GM21723 (cell line): ENCODE measurements at regions not wholly inside any gene's neighbourhood (a gene's known extent, or its start where the extent isn't known, plus 50 kb on each side); places are given as distances from the start of the nearest gene placed in this dataset.
"Not testable (repeated sequence)": the region's sequence is repeated elsewhere in the genome, so short reads cannot be mapped to it uniquely, and the experiment has no call there.

Experiments
- ATAC-seq: cut with Tn5 transposase; IDR thresholded peaks from one replicate; pipeline ENCODE4 v1.9.1; 2021; ENCODE audit warnings: mild to moderate bottlenecking, moderate library complexity; ENCODE audit not compliant: unreplicated experiment

DNA sequence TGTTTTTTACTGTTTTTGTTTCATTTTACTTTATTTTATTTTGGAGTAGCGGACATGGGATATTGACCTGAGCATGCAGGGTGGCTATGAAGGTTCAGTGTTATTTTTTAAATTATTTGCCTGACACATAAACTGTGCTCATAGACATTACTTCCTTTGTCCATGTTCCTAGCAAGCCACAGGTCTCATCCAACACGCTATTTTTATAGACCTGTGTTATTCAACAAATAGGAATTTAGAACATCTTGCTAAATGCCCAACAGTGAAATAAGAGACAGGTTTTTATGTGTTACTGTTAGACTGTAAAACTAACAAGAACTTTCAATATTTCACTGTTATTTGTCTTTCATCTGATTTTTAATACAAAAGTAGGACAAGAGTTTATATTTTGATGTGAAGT is 756.4 kb downstream of the KCNT2 start:
- no peak for ATAC-seq

DNA sequence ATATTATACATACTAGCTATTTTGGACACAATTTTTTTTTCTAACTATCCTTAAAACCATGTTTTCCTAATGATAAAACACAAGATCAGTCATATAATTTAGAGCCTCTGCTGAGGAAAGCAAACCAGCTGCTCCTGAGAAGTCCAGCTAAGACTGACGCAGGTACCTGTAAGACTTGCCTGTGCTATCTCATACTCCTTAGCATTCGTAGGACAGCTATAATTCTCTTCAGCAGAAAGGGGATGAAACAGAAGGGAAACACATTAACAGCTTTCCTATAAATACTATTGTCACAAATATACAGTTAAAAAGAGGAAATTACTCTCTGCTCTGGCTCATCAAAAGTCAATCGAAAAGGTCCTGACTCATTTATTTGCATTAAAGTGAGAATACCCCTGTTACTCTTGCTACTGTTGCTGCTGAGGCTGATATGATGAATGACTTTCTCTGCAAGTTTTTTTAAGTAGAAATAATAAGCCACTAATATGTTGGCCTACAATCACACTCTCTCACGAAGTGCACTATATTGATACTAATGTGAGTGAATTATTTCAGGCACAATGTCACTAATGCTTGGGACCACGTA is 757.1 kb downstream of the KCNT2 start:
- ATAC-seq, result no peak

DNA sequence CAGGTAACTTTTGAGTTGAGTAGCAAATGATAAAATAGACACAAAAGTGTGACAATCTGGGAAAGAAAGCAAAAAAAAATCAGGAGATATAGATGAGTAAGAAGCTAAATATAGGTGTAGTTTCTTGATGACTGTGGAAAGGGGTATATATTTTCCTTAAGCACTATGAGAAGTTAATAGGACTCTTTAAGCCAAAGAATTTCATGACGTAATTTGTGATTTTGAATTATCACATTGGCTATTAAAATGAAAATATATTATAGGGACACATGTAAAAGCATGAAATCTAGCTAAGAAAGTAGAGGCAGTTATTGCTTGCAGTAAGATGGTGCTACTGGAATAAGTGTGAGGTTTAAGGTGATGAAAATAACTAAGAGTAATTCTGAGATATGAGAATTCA is 759.1 kb downstream of the KCNT2 start:
- no peak for ATAC-seq

DNA sequence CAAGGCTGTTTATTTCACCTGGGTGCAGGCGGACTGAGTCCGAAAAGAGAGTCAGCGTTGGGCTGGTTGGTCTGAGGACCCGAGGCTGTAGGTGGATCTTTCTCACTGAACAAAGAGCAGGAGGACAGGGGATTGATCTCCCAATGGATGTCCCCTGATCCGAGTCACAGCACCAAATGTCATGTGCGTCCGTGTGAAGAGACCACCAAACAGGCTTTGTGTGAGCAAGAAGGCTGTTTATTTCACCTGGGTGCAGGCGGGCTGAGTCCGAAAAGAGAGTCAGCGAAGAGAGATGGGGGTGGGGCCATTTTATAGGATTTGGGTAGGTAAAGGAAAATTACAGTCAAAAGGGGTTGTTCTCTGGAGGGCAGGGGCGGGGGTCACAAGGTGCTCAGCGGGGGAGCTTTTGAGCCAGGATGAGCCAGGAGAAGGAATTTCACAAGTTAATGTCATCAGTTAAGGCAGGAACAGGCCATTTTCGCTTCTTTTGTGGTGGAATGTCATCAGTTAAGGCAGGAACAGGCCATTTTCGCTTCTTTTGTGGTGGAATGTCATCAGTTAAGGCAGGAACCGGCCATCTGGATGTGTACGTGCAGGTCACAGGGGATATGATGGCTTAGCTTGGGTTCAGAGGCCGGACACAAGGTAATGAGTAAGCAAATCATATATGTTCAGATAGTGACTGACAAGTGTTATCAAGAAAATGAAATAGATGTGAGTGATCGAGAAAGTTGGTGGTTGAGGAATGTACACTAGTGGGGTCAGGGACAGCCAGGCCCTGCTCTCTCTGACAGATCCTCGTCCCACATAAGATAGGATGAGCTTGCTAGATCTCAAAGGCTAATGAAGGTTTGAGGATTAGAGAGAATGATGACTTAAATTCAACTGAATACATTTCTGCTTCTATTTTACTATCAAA is 760.0 kb downstream of the KCNT2 start:
- ATAC-seq, result not testable (repeated sequence)

DNA sequence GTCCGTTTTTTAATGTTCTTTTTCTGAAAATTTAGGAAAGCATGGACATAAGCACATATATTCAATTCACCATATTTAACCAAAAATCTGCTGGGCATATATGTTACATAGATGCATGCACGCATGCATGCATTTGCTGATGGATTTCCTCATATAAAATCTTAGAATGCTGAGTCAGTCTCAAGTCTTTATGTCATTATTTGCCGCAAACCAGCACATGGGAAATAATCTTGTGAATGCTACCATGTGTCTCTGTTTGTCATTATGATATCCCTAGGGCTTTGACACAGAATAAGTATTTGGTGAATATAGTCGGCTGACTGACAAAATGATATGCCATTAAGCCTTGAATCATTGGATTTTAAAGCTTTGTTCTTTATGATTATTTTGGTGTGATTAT is 776.5 kb downstream of the KCNT2 start:
- ATAC-seq, result no peak

DNA sequence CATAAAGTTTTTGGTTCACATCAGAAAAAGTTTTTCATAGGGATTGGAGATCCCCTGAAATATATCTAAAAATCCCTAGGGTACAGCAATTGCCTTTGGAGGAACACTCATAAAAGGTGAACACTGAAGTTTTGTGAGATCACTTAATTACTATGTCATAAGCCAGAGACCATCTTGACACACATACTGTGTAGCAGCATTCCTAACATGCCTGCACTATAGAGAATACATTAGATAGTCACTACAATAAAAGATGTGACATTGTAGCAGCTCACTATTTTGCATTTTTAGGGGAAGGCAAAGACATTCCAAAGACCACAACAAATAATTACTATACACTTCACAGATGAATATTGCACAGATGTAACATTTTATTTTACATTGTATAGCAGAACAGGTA is 779.9 kb downstream of the KCNT2 start:
- ATAC-seq, result no peak

DNA sequence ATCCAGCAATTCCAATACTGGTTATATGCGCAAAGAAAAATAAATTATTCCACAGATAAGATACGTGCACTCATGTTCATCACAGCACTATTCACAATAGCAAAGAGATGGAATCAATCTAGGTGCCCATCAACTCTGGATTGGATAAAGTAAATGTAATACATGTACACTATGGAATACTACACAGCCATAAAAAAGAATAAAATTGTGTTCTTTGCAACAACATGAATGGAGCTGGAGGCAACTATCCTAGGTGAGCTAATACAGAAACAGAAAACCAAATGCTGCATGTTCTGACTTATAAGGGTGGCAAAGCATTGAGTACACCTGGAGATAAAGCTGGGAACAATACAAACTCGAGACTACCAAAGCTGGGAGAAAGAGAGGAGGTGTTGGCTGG is 787.3 kb downstream of the KCNT2 start:
- ATAC-seq, result no peak

DNA sequence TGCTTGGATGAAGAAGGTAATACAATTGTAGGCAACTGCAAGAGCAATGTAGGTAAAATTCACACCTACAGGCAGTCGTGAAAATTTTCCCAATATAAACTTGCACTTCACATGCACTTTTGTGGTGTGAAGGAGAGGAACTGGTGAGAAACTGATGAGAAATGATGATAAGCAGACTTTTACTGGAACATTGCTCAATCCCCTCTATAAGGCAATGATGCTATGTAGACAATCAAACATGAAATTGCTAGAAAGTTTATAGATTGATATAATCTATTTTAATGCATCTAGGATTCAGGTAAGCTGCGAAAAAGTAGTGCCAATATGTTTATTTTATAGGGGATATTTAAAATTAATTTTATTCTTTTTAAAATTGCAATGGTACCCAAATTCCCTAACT is 802.2 kb downstream of the KCNT2 start:
- no peak for ATAC-seq

DNA sequence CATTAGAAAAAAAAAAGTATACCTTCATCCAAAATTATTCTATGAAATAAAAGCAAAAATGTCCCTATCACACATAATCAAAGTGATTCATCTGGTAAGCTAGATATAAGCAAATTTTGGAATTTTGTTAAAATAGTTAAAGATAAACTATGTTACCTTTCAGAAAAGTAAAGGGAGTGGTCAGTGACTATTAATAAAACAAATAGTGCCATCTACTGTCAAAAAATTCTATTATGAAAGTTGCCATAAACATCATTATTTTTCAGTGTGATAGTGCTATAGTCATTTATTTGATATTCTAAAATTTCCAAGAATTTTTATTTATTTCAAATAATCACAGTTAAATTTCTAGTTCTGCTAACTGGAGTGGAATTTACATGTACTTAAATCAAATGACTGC is 803.7 kb downstream of the KCNT2 start:
- no peak for ATAC-seq

DNA sequence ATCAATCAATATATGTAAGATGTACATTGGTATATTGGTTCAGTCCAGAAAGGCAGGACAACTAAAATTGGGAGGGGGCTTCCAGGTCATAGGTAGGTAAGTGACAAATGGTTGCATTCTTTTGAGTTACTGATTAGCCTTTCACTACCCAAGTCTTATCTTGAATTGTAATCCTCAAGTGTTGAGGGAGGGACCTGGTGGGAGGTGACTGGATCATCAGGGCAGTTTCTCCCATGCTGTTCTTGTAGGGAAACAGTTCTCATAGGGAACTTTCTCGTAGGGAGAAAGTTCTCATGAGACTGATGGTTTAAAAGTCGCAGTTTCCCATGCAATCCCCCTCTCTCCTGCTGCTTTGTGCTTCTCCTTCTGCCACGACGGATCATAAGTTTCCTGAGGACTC is 809.2 kb downstream of the KCNT2 start:
- ATAC-seq, result no peak

DNA sequence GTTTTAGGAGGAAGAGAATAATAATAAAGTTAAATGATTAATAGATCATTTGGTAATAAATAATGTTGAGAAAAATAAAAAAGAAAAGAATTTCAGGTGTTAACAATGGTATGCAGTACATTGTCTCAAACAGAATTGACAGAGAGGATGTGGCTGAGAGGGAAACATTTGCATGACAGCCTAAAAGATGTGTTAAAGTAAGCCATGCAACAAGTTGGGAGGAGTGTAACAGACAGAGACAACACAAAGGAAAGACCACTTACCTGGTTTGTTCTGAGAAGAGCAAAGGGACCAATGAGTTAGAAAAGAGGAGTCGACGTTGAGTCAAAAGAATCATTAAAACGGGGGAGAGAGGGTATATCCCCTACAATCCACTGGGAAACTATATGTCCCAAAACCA is 814.0 kb downstream of the KCNT2 start:
- ATAC-seq, result no peak

DNA sequence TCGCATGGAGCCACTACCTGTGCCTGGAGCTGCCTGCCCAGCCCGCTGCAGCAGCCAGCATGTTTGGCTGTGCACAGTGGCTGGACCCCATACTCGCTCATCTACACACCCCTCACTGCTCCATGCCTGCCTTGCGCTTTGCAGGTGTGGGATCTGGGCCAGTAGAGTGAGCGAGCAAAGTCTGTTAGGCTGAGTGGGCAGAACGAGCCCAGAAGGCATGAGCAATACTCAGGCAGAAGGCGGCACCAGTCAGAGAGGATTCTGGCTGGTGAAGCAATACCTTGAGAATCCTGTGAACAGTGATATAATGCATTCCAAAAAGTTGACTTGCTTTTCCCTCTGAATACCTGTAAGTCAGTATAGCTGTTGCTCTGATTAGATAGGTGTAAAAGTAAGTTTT is 816.4 kb downstream of the KCNT2 start:
- no peak for ATAC-seq

DNA sequence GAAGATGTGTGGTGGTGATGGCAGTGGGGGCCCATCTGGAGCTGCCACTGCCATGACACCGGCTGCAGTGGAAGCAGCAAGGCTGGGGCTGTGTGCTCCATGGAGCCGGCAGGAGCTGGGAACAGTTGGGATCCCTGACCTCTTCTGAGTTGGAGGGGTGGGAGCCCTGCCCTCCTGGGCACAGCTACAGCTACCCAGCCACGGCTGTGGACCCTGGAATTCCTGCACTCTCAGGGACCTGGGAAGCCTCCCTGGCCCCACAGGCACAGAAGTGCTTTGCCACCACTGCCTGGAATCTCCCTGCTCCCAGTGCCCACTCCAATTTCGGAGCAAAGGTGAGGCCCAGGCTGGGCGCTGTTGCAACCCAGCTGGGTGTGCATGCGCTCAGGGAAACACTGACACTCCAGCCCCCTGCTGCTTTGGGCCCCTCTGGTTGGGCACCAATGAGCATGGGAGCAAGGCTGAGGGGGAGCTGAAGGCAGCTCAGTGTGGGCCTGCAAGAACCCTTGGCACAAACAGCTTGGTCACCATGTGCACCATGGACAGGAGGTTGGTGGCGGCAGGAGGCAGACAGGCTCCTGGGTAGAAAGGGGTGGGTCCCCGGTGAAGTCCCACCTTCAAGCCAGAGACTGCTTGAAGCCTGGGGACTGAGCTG is 817.6 kb downstream of the KCNT2 start:
- ATAC-seq, result no peak

DNA sequence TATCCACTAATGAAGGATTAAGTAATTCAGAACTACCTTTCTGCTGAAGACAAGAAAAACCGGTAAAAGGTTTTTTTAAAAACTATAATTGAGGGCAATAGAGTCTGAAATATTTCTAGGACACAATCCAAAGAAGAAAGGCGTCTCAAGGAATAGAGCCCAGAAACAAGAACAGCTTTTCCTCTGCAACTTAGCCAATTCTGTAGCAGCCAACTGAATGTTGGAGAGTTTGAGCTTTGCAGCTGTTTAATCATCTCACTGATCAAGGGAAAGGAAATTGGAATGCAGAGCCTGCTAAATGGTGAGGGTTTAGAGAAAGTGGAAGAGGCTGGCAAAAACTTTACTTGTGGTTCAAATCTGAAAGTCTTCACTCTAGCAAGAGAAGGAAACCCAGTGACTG is 818.9 kb downstream of the KCNT2 start:
- ATAC-seq, result no peak

DNA sequence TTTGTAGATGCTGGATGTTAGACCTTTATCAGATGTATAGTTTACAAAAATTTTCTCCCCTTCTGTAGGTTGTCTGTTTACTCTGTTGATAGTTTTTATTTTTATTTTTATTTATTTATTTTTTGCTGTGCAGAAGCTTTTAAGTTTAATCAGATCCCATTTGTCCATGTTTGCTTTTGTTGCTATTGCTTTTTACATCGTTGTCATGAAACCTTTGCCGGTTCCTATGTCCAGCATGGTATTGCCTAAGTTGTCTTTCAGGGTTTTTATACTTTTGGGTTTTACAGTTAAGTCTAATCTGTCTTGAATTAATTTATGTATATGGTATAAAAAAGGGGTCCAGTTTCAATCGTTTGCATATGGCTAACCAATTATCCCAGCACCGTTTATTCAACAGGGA is 819.5 kb downstream of the KCNT2 start:
- ATAC-seq, result no peak

DNA sequence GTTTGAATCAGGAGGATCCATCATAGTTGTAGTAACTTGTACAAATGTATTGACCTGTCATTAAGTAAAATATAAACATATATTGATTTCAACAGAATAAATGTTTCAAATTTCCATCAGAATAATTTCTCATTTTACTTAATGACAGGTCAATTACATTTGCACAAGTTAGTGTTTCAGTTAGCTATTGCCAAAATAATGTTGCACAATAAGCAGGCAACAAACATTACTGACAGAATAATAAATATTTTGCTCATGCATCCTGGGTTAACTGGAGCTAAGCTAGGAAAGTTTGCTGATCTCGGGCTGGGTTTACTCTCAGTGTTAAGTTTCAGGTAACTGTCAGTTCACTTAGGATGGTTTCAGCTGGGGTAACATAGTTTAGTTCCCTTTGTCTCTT is 822.4 kb downstream of the KCNT2 start:
- no peak for ATAC-seq

DNA sequence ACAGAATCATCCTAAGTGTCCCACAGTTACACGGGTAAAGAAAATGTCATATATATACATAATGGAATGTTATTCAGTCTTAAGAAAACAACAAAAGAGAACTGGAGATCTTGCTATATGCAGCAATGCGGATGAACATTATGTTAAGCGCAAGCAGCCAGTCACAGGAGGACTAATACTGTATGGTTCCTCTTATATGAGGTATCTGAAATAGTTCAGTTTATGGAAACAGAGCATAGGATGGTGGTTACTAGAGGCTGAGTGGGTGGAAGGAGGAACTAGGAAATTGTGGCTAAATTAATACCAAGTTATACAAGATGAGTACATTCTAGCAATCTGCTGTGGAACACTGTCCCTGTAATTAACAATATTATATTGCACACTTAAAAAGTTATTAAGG is 834.3 kb downstream of the KCNT2 start:
- ATAC-seq, result no peak

DNA sequence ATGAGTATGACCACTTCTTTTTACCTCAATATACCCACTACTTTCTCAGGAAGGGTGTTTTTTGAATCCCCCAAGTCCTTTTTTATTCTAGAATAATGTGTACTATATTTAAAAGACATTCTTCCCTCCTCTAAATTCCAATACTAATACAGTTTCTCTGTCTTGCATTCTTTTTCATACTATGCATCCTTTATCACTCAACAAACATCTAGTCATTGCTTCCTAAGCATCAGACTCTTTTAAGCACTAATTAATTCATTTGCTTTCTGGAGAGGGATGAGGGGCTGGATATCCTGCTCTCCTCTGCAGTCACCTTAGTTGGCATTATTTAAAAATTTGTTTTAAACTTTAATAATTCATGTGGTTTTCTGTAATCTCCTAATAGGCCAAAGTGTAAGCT is 838.8 kb downstream of the KCNT2 start:
- no peak for ATAC-seq

DNA sequence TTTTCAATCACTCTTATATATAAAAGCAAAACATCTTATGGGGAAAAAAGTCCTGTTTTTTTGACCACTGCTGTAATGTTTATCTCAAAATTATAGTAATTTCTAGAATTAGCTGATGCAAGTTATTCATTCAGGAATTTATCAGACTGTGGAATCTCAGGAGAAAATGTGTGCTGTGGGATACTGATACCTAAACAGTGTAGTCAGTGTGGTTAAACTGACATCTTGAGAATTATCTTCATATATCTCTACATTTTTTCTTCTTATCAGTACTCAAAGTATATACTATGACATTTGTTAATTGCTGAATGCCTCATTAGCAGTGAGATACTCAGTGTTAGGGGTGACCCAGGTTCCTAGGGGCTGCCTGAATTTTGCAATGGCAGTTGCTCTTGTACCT is 839.3 kb downstream of the KCNT2 start:
- ATAC-seq, result no peak

DNA sequence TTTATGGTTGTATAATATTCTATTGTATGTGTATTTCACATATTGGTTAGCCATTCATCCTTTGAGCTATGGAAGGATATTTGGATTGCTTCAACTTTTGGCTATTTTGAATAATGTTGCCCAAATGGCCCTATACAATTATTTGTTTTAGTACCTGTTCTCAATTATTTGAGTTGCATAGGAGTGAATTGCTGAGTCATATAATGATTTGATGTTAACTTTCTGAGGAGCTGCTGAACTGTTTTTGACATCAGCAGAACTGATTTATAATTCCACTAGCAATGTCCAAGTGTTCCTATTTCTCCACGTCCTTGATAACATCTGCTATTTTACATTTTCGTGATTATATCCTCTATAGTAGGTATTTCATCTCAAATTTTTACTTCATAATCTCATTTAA is 839.9 kb downstream of the KCNT2 start:
- ATAC-seq, result no peak

DNA sequence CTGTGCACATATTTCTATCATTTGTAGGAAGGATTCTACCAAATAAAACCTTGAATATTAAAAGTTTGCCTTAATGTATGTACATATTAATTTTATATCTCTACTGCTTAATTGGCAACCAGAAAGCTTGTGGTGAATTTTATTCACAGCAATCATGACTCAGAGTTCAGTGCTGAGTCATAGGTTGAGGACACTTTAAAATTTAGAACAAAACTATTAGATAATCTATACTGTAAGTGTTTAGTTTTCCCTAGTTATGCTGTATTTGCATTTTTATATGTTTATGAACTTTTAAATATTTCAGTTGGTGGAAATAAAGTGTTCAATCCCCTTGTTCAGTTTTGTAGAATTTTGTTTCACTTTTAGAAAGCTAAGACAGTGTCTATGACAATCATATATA is 841.5 kb downstream of the KCNT2 start:
- ATAC-seq, result no peak

DNA sequence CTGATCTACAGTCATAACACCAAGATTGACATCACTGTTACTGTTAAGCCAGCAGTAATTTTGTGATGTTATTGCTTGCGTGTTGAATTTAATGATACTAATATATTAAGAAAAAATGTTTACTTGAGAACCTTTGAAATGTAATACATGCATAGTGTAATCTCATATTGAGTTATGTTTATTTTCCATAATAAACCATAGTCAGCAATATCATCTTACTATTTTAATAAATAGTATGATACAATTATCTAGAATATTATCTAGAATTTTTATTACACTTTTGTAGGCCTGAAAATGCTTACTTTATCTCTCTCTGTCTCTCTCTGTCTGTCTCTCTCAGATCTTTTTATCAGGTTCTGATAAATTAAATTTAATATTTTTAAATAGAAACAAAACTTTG is 843.1 kb downstream of the KCNT2 start:
- ATAC-seq, result no peak
